ENCODE measurements at regions not wholly inside any gene's neighbourhood (a gene's known extent, or its start where the extent isn't known, plus 50 kb on each side); places are given as distances from the start of the nearest gene placed in this dataset.
A peak's percentile ranks its signal among the peaks of the same experiment; 100 is the strongest.
"Not testable (repeated sequence)": the region's sequence is repeated elsewhere in the genome, so short reads cannot be mapped to it uniquely, and the experiment has no call there.

GRCh38 chr16:8453359-8453758 lies 137.0 kb downstream of the TMEM114 start:
- no peak for DNase-seq (ENCODE audit: low spot score)

GRCh38 chr16:8452941-8453340 lies 137.4 kb downstream of the TMEM114 start:
- no peak for DNase-seq (ENCODE audit: low spot score)

- peak; percentile 6 for DNase-seq (ENCODE audit: low spot score)
Observed at GRCh38 chr16:8436931-8437330, 153.4 kb downstream of the TMEM114 start.

- DNase-seq (ENCODE audit: low spot score) = no peak
Observed at GRCh38 chr16:8431783-8432182, 158.5 kb downstream of the TMEM114 start.

GRCh38 chr16:8430401-8430800 lies 159.9 kb downstream of the TMEM114 start:
- no peak for DNase-seq (ENCODE audit: low spot score)

- no peak for DNase-seq (ENCODE audit: low spot score)
Observed at GRCh38 chr16:8426569-8426968, 163.7 kb downstream of the TMEM114 start.

GRCh38 chr16:8417145-8417544 lies 173.2 kb downstream of the TMEM114 start:
- DNase-seq (ENCODE audit: low spot score) = no peak

GRCh38 chr16:8408855-8409567 lies 181.3 kb downstream of the TMEM114 start:
- DNase-seq (ENCODE audit: low spot score) = no peak

- peak; percentile 51 for DNase-seq (ENCODE audit: low spot score)
Observed at GRCh38 chr16:8407351-8407750, 183.0 kb downstream of the TMEM114 start.

GRCh38 chr16:8403978-8404749 lies 186.1 kb downstream of the TMEM114 start:
- DNase-seq (ENCODE audit: low spot score) = no peak

GRCh38 chr16:8402981-8403843 lies 187.1 kb downstream of the TMEM114 start:
- DNase-seq (ENCODE audit: low spot score) = no peak

- not testable (repeated sequence) for DNase-seq (ENCODE audit: low spot score)
Observed at GRCh38 chr16:8400683-8401082, 189.6 kb downstream of the TMEM114 start.

- DNase-seq (ENCODE audit: low spot score) = no peak
Observed at GRCh38 chr16:8398548-8398947, 191.8 kb downstream of the TMEM114 start.

- no peak for DNase-seq (ENCODE audit: low spot score)
Observed at GRCh38 chr16:8397223-8397622, 193.1 kb downstream of the TMEM114 start.

GRCh38 chr16:8396463-8396862 lies 193.8 kb downstream of the TMEM114 start:
- DNase-seq (ENCODE audit: low spot score) = no peak

GRCh38 chr16:8391257-8391656 lies 199.1 kb downstream of the TMEM114 start:
- DNase-seq (ENCODE audit: low spot score) = no peak

- DNase-seq (ENCODE audit: low spot score) = no peak
Observed at GRCh38 chr16:8388684-8389083, 201.6 kb downstream of the TMEM114 start.

- DNase-seq (ENCODE audit: low spot score) = no peak
Observed at GRCh38 chr16:8381814-8382213, 208.5 kb downstream of the TMEM114 start.

GRCh38 chr16:8380311-8380710 lies 210.0 kb downstream of the TMEM114 start:
- no peak for DNase-seq (ENCODE audit: low spot score)

GRCh38 chr16:8377864-8378263 lies 212.4 kb downstream of the TMEM114 start:
- no peak for DNase-seq (ENCODE audit: low spot score)

- DNase-seq (ENCODE audit: low spot score) = no peak
Observed at GRCh38 chr16:8376858-8377257, 213.5 kb downstream of the TMEM114 start.

GRCh38 chr16:8376430-8376829 lies 213.9 kb downstream of the TMEM114 start:
- no peak for DNase-seq (ENCODE audit: low spot score)

- no peak for DNase-seq (ENCODE audit: low spot score)
Observed at GRCh38 chr16:8375232-8375587, 215.1 kb downstream of the TMEM114 start.
